WTC11 (cell line): ENCODE measurements at regions not wholly inside any gene's neighbourhood (a gene's known extent, or its start where the extent isn't known, plus 50 kb on each side); places are given as distances from the start of the nearest gene placed in this dataset.
A peak's percentile ranks its signal among the peaks of the same experiment; 100 is the strongest.

Experiments
- ATAC-seq: fragments of 200-7000 bp; cut with Tn5 transposase; 2 replicates; pipeline ENCODE4 v1.10.0; 2021; ENCODE audit warnings: mild to moderate bottlenecking, moderate library complexity
- CTCF ChIA-PET: fragments of 300-600 bp; sonication (Branson Sonifier 250); formaldehyde crosslinking; loops from one replicate; lab custom pipeline; 2021; ENCODE audit warnings: antibody characterized with exemption; lab: Charles Lee
- POLR2A ChIA-PET: fragments of 350-600 bp; sonication (Branson Sonifier 250); formaldehyde crosslinking; loops from one replicate; lab custom pipeline; 2021; ENCODE audit warnings: antibody characterized with exemption; lab: Charles Lee
- DNase-seq: peaks from one replicate; pipeline ENCODE4 v3.0.0; 2021; ENCODE audit warnings: low spot score
- H3K27ac Mint-ChIP-seq: 2 replicates; pipeline ENCODE4 v1.8.0; 2021; ENCODE audit warnings: mixed read lengths
- H3K27me3 Mint-ChIP-seq: 2 replicates; pipeline ENCODE4 v1.8.0; 2021; ENCODE audit warnings: low read depth, mild to moderate bottlenecking, moderate library complexity, mixed read lengths
- H3K36me3 Mint-ChIP-seq: 2 replicates; pipeline ENCODE4 v1.8.0; 2021; ENCODE audit warnings: mixed read lengths
- H3K4me1 Mint-ChIP-seq: 2 replicates; pipeline ENCODE4 v1.8.0; 2022; ENCODE audit warnings: mixed read lengths
- H3K4me3 Mint-ChIP-seq: 2 replicates; pipeline ENCODE4 v1.8.0; 2021; ENCODE audit warnings: mild to moderate bottlenecking, moderate library complexity, mixed read lengths
- H3K9me3 Mint-ChIP-seq: 2 replicates; pipeline ENCODE4 v1.8.0; 2021; ENCODE audit warnings: mixed read lengths
- ELF4 ChIP-seq: sonication (generic); formaldehyde crosslinking; IDR thresholded peaks from 2 replicates; pipeline ENCODE4 v1.8.1; 2022; ENCODE audit warnings: low read depth, mild to moderate bottlenecking, moderate library complexity, missing genetic modification reagents
- FOXK1 ChIP-seq: sonication (generic); formaldehyde crosslinking; IDR thresholded peaks from 2 replicates; pipeline ENCODE4 v1.8.0; 2022; ENCODE audit warnings: mild to moderate bottlenecking, moderate library complexity, missing genetic modification reagents
- GABPB1 ChIP-seq: sonication (generic); formaldehyde crosslinking; IDR thresholded peaks from 2 replicates; pipeline ENCODE4 v1.8.1; 2023; ENCODE audit warnings: mild to moderate bottlenecking, missing genetic modification reagents
- HMGA2 ChIP-seq: fragments of 250-450 bp; sonication (Bioruptor Pico); IDR thresholded peaks from 2 replicates; pipeline ENCODE4 v1.4.0; 2021; ENCODE audit warnings: mild to moderate bottlenecking, moderate library complexity
- NFATC4 ChIP-seq: fragments of 250-450 bp; sonication (Bioruptor Pico); IDR thresholded peaks from 2 replicates; pipeline ENCODE4 v1.9.0; 2021; ENCODE audit warnings: mild to moderate bottlenecking
- NR3C1 ChIP-seq: sonication (generic); formaldehyde crosslinking; conservative IDR thresholded peaks from 2 replicates; pipeline ENCODE4 v1.8.1; 2023; ENCODE audit warnings: low read depth, mild to moderate bottlenecking, missing genetic modification reagents
- PRRX2 ChIP-seq: fragments of 250-450 bp; sonication (Bioruptor Pico); IDR thresholded peaks from 2 replicates; pipeline ENCODE4 v1.8.0; 2021; ENCODE audit warnings: mild to moderate bottlenecking
- SMAD4 ChIP-seq: sonication (generic); formaldehyde crosslinking; IDR thresholded peaks from 2 replicates; pipeline ENCODE4 v1.8.0; 2022; ENCODE audit warnings: mild to moderate bottlenecking, missing genetic modification reagents
- TP53 ChIP-seq: sonication (generic); formaldehyde crosslinking; IDR thresholded peaks from 2 replicates; pipeline ENCODE4 v1.8.1; 2023; ENCODE audit warnings: mild to moderate bottlenecking, missing genetic modification reagents
- ZNF263 ChIP-seq: sonication (generic); formaldehyde crosslinking; IDR thresholded peaks from 2 replicates; pipeline ENCODE4 v1.8.1; 2022; ENCODE audit warnings: low read depth, mild to moderate bottlenecking, moderate library complexity, missing genetic modification reagents
- ZNF396 ChIP-seq: fragments of 250-450 bp; sonication (Bioruptor Pico); IDR thresholded peaks from 2 replicates; pipeline ENCODE4 v1.8.0; 2021; ENCODE audit warnings: mild to moderate bottlenecking, moderate library complexity, borderline replicate concordance
- TF ChIP-seq, protein P1 (sequence below): sonication (generic); formaldehyde crosslinking; IDR thresholded peaks from 2 replicates; pipeline ENCODE4 v1.8.0; 2022; ENCODE audit warnings: mild to moderate bottlenecking, missing genetic modification reagents
- TF ChIP-seq, protein P2 (sequence below): sonication (generic); formaldehyde crosslinking; IDR thresholded peaks from 2 replicates; pipeline ENCODE4 v1.8.0; 2023; ENCODE audit warnings: missing genetic modification reagents
- TF ChIP-seq, protein P3 (sequence below): sonication (generic); formaldehyde crosslinking; IDR thresholded peaks from 2 replicates; pipeline ENCODE4 v1.8.0; 2022; ENCODE audit warnings: missing genetic modification reagents
- TF ChIP-seq, protein P4 (sequence below): sonication (generic); formaldehyde crosslinking; IDR thresholded peaks from 2 replicates; pipeline ENCODE4 v1.8.1; 2022; ENCODE audit warnings: mild to moderate bottlenecking, missing genetic modification reagents, moderate library complexity, borderline replicate concordance

DNA sequence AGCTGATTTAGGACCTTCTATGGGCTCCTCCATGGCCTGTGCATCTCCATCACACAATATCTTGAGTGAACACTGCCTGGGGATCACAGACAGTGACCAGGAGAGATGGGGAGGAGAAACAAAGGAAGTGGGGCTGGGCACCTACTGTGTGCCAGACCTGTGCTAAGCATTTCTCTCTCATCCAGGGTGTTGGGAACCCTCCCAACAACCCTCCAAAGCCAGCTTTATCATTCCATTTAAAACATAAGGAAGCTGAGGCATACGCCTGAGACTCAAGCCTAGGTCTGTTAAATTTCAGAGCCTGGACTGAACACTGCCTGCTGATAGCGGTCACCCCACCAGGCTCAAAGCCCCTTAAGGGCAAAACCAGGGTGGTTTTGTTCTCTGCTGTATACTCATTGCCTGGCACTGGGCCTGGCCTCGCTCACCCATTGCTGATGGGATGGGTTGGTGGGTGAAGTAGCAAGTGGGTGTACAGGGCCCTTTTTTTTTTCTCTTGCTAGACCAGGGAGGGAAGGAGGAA, 130.1 kb downstream of the MN1 start:
- Mint-ChIP-seq H3K4me1 (peaks cover 57% of the 10 kb centered on the region), H3K4me3 (peak overlapping the region; percentile 22; the same call in 1 of the 2 replicates), H3K27me3 (no peaks in the 10 kb centered on the region), H3K9me3 (peaks cover 7% of the 10 kb centered on the region), H3K36me3 (peaks cover 21% of the 10 kb centered on the region), H3K27ac (peak overlapping the region; percentile 97)
- POLR2A ChIA-PET: interaction anchor here (0.6 kb wide), 1 partner anchor 129 kb away, joined by 4 read pairs; no protein-coding TSS in a partner anchor
- CTCF ChIA-PET: interaction anchor here (0.7 to 1.6 kb wide), 7 partner anchors 10 to 1530 kb away, joined by 3 to 7 read pairs (median 3); no protein-coding TSS in a partner anchor
- ATAC-seq (no peak), DNase-seq (no peak)
- TF ChIP-seq ZNF263 (CRISPR knock-in tag) (no peak), SMAD4 (no peak), NR3C1 (CRISPR knock-in tag) (no peak), FOXK1 (CRISPR knock-in tag) (no peak), TP53 (CRISPR knock-in tag) (no peak), PRRX2 (CRISPR knock-in tag) (no peak), ELF4 (CRISPR knock-in tag) (no peak), ZNF396 (CRISPR knock-in tag) (no peak)
- TF ChIP-seq, protein P1, sequence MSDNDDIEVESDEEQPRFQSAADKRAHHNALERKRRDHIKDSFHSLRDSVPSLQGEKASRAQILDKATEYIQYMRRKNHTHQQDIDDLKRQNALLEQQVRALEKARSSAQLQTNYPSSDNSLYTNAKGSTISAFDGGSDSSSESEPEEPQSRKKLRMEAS (CRISPR knock-in tag): no peak

DNA sequence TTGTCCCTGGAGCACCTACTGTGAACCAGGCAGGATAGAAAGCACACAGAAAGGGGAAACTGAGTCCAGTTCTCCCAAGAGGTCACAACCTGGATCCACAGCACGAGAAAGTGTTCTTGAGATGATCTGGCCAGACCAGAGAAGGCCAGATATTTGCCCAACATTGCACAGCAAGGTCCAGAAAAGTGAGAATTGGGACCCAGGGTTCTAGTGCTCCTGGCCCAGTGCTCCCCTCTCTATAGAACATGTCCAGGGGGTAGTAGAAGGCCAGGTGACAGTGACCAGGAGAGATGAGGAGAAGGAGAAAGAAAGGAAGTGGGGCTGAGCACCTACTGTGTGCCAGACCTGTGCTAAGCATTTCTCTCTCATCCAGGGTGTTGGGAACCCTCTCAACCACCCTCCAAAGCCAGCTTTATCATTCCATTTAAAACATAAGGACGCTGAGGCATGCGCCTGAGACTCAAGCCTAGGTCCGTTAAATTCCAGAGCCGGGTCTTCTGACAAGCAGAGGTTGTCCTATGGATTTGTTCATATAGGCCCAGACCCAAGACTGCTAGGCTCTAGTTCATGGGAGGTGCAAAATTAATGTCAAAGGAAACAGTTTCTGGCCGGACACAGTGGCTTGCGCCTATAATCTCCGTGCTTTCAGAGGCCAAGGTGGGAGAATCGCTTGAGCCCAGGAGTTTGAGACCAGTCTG, 128.7 kb downstream of the MN1 start:
- TF ChIP-seq, protein P2, sequence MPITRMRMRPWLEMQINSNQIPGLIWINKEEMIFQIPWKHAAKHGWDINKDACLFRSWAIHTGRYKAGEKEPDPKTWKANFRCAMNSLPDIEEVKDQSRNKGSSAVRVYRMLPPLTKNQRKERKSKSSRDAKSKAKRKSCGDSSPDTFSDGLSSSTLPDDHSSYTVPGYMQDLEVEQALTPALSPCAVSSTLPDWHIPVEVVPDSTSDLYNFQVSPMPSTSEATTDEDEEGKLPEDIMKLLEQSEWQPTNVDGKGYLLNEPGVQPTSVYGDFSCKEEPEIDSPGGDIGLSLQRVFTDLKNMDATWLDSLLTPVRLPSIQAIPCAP (CRISPR knock-in tag): no peak
- TF ChIP-seq, protein P3, sequence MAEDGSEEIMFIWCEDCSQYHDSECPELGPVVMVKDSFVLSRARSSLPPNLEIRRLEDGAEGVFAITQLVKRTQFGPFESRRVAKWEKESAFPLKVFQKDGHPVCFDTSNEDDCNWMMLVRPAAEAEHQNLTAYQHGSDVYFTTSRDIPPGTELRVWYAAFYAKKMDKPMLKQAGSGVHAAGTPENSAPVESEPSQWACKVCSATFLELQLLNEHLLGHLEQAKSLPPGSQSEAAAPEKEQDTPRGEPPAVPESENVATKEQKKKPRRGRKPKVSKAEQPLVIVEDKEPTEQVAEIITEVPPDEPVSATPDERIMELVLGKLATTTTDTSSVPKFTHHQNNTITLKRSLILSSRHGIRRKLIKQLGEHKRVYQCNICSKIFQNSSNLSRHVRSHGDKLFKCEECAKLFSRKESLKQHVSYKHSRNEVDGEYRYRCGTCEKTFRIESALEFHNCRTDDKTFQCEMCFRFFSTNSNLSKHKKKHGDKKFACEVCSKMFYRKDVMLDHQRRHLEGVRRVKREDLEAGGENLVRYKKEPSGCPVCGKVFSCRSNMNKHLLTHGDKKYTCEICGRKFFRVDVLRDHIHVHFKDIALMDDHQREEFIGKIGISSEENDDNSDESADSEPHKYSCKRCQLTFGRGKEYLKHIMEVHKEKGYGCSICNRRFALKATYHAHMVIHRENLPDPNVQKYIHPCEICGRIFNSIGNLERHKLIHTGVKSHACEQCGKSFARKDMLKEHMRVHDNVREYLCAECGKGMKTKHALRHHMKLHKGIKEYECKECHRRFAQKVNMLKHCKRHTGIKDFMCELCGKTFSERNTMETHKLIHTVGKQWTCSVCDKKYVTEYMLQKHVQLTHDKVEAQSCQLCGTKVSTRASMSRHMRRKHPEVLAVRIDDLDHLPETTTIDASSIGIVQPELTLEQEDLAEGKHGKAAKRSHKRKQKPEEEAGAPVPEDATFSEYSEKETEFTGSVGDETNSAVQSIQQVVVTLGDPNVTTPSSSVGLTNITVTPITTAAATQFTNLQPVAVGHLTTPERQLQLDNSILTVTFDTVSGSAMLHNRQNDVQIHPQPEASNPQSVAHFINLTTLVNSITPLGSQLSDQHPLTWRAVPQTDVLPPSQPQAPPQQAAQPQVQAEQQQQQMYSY (CRISPR knock-in tag): peak; percentile 81
- CTCF ChIA-PET: interaction anchor here (0.9 to 3.0 kb wide), 2 partner anchors 10 to 136 kb away, joined by 4 to 11 read pairs; no protein-coding TSS in a partner anchor
- DNase-seq (no peak), ATAC-seq (no peak)
- peak overlapping the region; percentile 68 for H3K27ac Mint-ChIP-seq
- H3K4me3 Mint-ChIP-seq: no peak overlapping the region
- POLR2A ChIA-PET: no interaction called here
- no peaks in the 10 kb centered on the region for H3K9me3 Mint-ChIP-seq
- H3K4me1 Mint-ChIP-seq: peaks cover 51% of the 10 kb centered on the region
- peaks cover 27% of the 10 kb centered on the region for H3K36me3 Mint-ChIP-seq
- H3K27me3 Mint-ChIP-seq: no peaks in the 10 kb centered on the region

DNA sequence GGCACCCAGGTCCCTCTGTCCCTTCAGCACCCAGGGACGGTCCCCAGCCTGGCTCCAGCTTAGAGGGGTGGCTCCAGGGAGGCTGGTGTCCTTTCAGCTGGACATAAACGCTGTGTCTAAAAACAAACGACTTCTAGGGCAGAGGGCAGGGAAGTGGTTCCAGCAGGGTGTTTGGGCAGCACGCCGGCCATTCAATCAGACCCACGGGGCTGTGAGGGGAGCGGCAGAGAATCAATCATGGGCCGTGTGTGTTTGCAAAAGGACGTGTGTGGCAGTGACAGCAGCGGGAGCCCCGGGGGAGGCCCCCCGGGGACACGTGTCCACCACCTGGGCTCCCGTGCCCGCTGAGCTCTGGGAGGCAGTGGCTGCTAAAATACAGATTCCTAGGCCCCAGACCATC, 127.7 kb downstream of the MN1 start:
- Mint-ChIP-seq H3K9me3 (no peaks in the 10 kb centered on the region), H3K27me3 (no peaks in the 10 kb centered on the region), H3K4me1 (peaks cover 52% of the 10 kb centered on the region), H3K4me3 (no peak overlapping the region), H3K27ac (no peak overlapping the region), H3K36me3 (peaks cover 31% of the 10 kb centered on the region)
- DNase-seq (no peak), ATAC-seq (no peak)
- TF ChIP-seq GABPB1: no peak
- no peak for TF ChIP-seq NFATC4 (CRISPR knock-in tag)
- TF ChIP-seq HMGA2 (CRISPR knock-in tag): no peak
- TF ChIP-seq, protein P4, sequence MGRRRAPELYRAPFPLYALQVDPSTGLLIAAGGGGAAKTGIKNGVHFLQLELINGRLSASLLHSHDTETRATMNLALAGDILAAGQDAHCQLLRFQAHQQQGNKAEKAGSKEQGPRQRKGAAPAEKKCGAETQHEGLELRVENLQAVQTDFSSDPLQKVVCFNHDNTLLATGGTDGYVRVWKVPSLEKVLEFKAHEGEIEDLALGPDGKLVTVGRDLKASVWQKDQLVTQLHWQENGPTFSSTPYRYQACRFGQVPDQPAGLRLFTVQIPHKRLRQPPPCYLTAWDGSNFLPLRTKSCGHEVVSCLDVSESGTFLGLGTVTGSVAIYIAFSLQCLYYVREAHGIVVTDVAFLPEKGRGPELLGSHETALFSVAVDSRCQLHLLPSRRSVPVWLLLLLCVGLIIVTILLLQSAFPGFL (CRISPR knock-in tag): no peak
- ChIA-PET CTCF (interaction anchor here (0.6 to 3.0 kb wide), 3 partner anchors 9 to 135 kb away, joined by 4 to 11 read pairs (median 5); no protein-coding TSS in a partner anchor), POLR2A (no interaction called here)
